Caco-2 (cell line): ENCODE measurements at regions not wholly inside any gene's neighbourhood (a gene's known extent, or its start where the extent isn't known, plus 50 kb on each side); places are given as distances from the start of the nearest gene placed in this dataset.

Experiments
- BruUV-seq: library from RNA; stranded (reverse); fragments of 400-500 nt; replicated peaks from 2 replicates; lab custom pipeline; 2021; lab: Mats Ljungman, UMichigan
- CTCF ChIA-PET: fragments of 300-600 bp; sonication (Branson Sonifier 250); formaldehyde crosslinking; loops from one replicate; lab custom pipeline; 2022; ENCODE audit warnings: antibody characterized with exemption; lab: Charles Lee
- POLR2A ChIA-PET: fragments of 300-600 bp; sonication (Branson Sonifier 250); formaldehyde crosslinking; loops from one replicate; lab custom pipeline; 2022; ENCODE audit warnings: antibody characterized with exemption; lab: Charles Lee
- DNase-seq, 2 experiments: peaks; one replicate each; pipeline versions ENCODE4 v3.0.0 to v3.0.0-alpha.2; 2020 to 2022
- H3K27me3 ChIP-seq: replicated peaks from 2 replicates; pipeline ENCODE4 v1.6.0; 2011; ENCODE audit warnings: low read length; ENCODE audit not compliant: control insufficient read depth, insufficient read depth
- H3K36me3 ChIP-seq: 2 replicates; pipeline ENCODE4 v1.5.1; 2011; ENCODE audit warnings: low read length; ENCODE audit not compliant: control insufficient read depth, insufficient read depth
- H3K4me1 ChIP-seq: fragments of 250-450 bp; sonication (Bioruptor Pico); 2 replicates; pipeline ENCODE4 v1.5.1; 2020; ENCODE audit warnings: mild to moderate bottlenecking
- H3K4me3 ChIP-seq: 2 replicates; pipeline ENCODE4 v1.5.1; 2011; ENCODE audit warnings: low read depth, mild to moderate bottlenecking, control low read depth, low read length
- H3K9me3 ChIP-seq: fragments of 250-450 bp; sonication (Bioruptor Pico); 2 replicates; pipeline ENCODE4 v1.5.1; 2020; ENCODE audit warnings: mild to moderate bottlenecking, moderate library complexity
- H3K27ac Mint-ChIP-seq: one replicate; pipeline ENCODE4 v1.8.0; 2022; ENCODE audit warnings: mixed read lengths; ENCODE audit not compliant: unreplicated experiment
- H3K27me3 Mint-ChIP-seq: one replicate; pipeline ENCODE4 v1.8.0; 2022; ENCODE audit warnings: mixed read lengths; ENCODE audit not compliant: insufficient read depth, unreplicated experiment
- H3K36me3 Mint-ChIP-seq: one replicate; pipeline ENCODE4 v1.8.0; 2022; ENCODE audit warnings: mild to moderate bottlenecking, mixed read lengths; ENCODE audit not compliant: insufficient read depth, unreplicated experiment
- H3K4me1 Mint-ChIP-seq: one replicate; pipeline ENCODE4 v1.8.0; 2022; ENCODE audit warnings: low read depth, mixed read lengths; ENCODE audit not compliant: unreplicated experiment
- H3K4me3 Mint-ChIP-seq: one replicate; pipeline ENCODE4 v1.8.0; 2022; ENCODE audit warnings: mild to moderate bottlenecking, moderate library complexity, mixed read lengths; ENCODE audit not compliant: unreplicated experiment
- H3K9me3 Mint-ChIP-seq: one replicate; pipeline ENCODE4 v1.8.0; 2022; ENCODE audit warnings: mixed read lengths; ENCODE audit not compliant: unreplicated experiment
- CTCF ChIP-seq, 2 experiments: fragments of 200-600 bp in 1 of 2; IDR thresholded peaks; 1 replicate in 1 of 2; 2 replicates in 1 of 2; pipeline versions ENCODE4 v1.5.1 to v1.8.0; 2011 to 2022; ENCODE audit warnings: antibody characterized with exemption in 1 of 2, control low read depth in 1 of 2, inconsistent platforms in 1 of 2, low read depth in 1 of 2, low read length in 1 of 2, mild to moderate bottlenecking in 1 of 2, moderate library complexity in 1 of 2; ENCODE audit not compliant: insufficient read depth in 1 of 2, severe bottlenecking in 1 of 2, unreplicated experiment in 1 of 2
- intact Hi-C: fragments of 100-400 bp; cut with micrococcal nuclease; formaldehyde crosslinking; loops from one replicate; pipeline ENCODE4 v1.10.0; 2022; ENCODE audit not compliant: unreplicated experiment

- Mint-ChIP-seq H3K36me3 (no peaks in the 10 kb centered on the region), H3K9me3 (no peaks in the 10 kb centered on the region), H3K27me3 (no peaks in the 10 kb centered on the region), H3K27ac (no peak overlapping the region), H3K4me3 (no peak overlapping the region), H3K4me1 (no peaks in the 10 kb centered on the region)
- H3K9me3 ChIP-seq: no peaks in the 10 kb centered on the region
- CTCF ChIA-PET: interaction anchor here (1.0 to 2.1 kb wide), 3 partner anchors 88 to 203 kb away, joined by 3 to 47 read pairs (median 5); partner anchors contain the start of gene WLS
- BruUV-seq: no TSS peak
- POLR2A ChIA-PET: no interaction called here
- no peaks in the 10 kb centered on the region for H3K4me1 ChIP-seq
- no peak for DNase-seq
- intact Hi-C loops: loop anchor here (5.0 kb wide), 1 partner anchor 88 kb away; the partner anchor contains the start of gene WLS
- no peak overlapping the region for H3K4me3 ChIP-seq
- no peak for TF ChIP-seq CTCF (IDR thresholded peaks at IDR 0.05; ENCODE audit: insufficient read depth in 1 of 2, low read depth in 1 of 2, low read length in 1 of 2, severe bottlenecking in 1 of 2, unreplicated experiment in 1 of 2)
- H3K36me3 ChIP-seq: no peaks in the 10 kb centered on the region
- H3K27me3 ChIP-seq: no peaks in the 10 kb centered on the region
Observed at GRCh38 chr1:68319907-68320306, 87.6 kb upstream of the WLS start.

- Histone ChIP-seq H3K9me3 (no peaks in the 10 kb centered on the region), H3K36me3 (no peaks in the 10 kb centered on the region), H3K4me1 (no peaks in the 10 kb centered on the region), H3K27me3 (no peaks in the 10 kb centered on the region), H3K4me3 (no peak overlapping the region)
- BruUV-seq: no TSS peak
- Mint-ChIP-seq H3K27me3 (no peaks in the 10 kb centered on the region), H3K36me3 (no peaks in the 10 kb centered on the region), H3K4me3 (no peak overlapping the region), H3K27ac (no peak overlapping the region), H3K9me3 (no peaks in the 10 kb centered on the region), H3K4me1 (no peaks in the 10 kb centered on the region)
- ChIA-PET POLR2A (no interaction called here), CTCF (no interaction called here)
- intact Hi-C loops: no loop called here
- TF ChIP-seq CTCF (IDR thresholded peaks at IDR 0.05; ENCODE audit: insufficient read depth in 1 of 2, low read depth in 1 of 2, low read length in 1 of 2, severe bottlenecking in 1 of 2, unreplicated experiment in 1 of 2): no peak
- no peak for DNase-seq
Observed at GRCh38 chr1:68317543-68317942, 85.2 kb upstream of the WLS start.

GRCh38 chr1:68314151-68314780 is 81.9 kb upstream of the WLS start:
- intact Hi-C loops: no loop called here
- TF ChIP-seq CTCF (IDR thresholded peaks at IDR 0.05; ENCODE audit: insufficient read depth in 1 of 2, low read depth in 1 of 2, low read length in 1 of 2, severe bottlenecking in 1 of 2, unreplicated experiment in 1 of 2): no peak
- H3K27ac Mint-ChIP-seq: no peak overlapping the region
- no peak overlapping the region for H3K4me3 Mint-ChIP-seq
- no peak overlapping the region for H3K4me3 ChIP-seq
- ChIA-PET POLR2A (no interaction called here), CTCF (no interaction called here)
- no peak for DNase-seq
- H3K36me3 ChIP-seq: no peaks in the 10 kb centered on the region
- H3K9me3 Mint-ChIP-seq: no peaks in the 10 kb centered on the region
- H3K36me3 Mint-ChIP-seq: no peaks in the 10 kb centered on the region
- H3K4me1 ChIP-seq: no peaks in the 10 kb centered on the region
- H3K27me3 ChIP-seq: no peaks in the 10 kb centered on the region
- H3K9me3 ChIP-seq: no peaks in the 10 kb centered on the region
- H3K27me3 Mint-ChIP-seq: peaks cover 3% of the 10 kb centered on the region
- H3K4me1 Mint-ChIP-seq: no peaks in the 10 kb centered on the region
- no TSS peak for BruUV-seq
